ACHN (cell line): ENCODE measurements at regions not wholly inside any gene's neighbourhood (a gene's known extent, or its start where the extent isn't known, plus 50 kb on each side); places are given as distances from the start of the nearest gene placed in this dataset.

ENCODE experiments used
- DNase-seq: peaks from one replicate; pipeline ENCODE4 v3.0.0-alpha.2; 2015
- in situ Hi-C: cut with HindIII; loops from 2 replicates; pipeline ENCODE4 v1.10.0; 2017; ENCODE audit warnings: low sequenced_read_pairs, low pct_ligation_motif_present, low pct_unique_long_range_greater_than_20kb

DNA sequence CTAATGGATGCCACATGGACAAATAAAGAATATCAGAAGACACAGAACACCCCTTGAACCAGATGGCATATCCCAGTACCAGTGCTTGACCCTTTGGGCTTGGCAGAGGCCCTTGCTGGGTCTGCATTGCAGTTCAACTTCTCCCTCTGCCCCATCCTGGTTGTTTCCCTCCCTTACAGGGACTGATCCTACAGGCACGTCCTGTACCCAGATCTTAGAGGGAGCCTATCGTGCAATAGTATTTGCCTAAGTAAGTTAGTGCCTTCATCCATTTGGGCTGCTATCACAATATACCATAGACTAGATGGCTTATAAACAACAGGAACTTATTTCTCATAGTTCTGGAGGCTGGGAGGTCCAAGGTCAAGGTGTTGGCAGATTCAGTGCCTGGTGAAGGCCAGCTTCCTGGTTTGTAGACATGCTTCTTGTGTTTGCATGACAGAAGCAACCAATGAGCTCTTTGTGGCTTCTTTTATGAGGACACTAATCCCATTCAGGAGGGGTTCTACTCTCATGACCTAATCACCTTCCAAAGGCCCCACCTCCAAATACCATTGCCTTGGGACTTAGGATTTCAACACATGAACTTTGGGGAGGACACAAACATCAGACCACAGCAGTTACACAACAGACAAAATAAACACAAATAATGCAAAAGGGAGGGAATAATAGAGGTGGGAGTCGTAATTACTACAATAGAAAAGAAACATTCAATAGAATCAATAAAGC, 146.5 kb upstream of the MSX1 start:
- DNase-seq, result no peak
- in situ Hi-C loops, result no loop called here

DNA sequence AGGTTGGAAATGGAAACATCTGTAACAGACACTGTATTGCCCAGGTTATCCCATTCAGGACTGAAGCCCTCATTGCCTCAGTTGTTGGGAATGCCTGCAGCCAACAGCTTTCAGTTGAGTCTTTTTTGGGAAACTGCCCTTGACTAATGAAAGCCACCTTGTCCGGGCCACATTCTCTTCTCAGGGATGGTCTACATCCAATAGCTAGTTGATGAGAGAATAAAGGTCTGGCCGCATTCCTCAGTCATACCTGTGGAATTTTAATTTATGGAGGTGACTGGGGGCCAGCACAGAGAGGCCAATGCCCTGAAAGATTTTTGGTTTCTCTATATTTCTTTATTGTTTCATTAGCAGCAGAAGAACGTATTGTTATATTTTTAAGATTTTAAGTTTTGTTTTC, 147.6 kb upstream of the MSX1 start:
- DNase-seq, result no peak

GRCh38 chr4:4709736-4710135, 149.7 kb upstream of the MSX1 start:
- in situ Hi-C loops, result no loop called here
- no peak for DNase-seq

More for the DNA sequence above, 147.6 kb upstream of the MSX1 start:
- in situ Hi-C loops, result no loop called here

DNA sequence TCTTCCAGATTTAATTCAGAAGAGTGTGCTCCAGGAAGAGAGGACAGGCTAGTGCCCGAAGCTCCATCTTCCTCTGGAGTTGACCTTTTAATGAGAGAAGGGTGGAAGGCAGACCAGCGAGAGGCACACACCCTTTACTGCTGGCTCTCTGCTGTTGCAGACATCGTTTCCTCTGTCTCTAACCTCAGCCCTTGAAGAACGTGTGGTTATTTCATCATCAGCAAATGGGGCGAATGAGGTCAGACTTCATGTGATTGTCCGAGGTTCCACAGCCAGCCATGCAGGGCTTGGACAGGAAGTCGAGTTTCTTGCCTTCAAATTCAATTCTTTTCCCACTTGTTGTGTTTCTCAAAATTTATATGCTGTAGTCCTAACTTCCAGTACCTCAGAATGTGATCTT, 155.2 kb upstream of the MSX1 start:
- in situ Hi-C loops, result no loop called here
- no peak for DNase-seq

DNA sequence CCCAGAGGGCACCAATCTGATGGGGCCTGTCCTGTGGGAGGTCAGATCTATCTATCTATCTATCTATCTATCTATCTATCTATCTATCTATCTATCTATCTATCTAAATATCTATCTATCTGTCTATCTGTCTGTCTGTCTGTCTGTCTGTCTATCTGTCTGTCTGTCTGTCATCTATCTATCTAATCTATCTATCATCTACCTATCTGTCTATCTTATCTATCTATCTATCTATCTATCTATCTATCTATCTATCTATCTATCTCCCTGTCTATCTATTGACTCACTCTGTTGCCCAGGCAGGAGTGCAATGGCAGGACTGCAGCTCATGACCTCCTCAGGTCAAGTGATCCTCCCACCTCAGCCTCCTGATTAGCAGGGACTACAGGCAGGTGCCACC, 155.7 kb upstream of the STX18 start:
- DNase-seq, result no peak
- in situ Hi-C loops, result no loop called here

DNA sequence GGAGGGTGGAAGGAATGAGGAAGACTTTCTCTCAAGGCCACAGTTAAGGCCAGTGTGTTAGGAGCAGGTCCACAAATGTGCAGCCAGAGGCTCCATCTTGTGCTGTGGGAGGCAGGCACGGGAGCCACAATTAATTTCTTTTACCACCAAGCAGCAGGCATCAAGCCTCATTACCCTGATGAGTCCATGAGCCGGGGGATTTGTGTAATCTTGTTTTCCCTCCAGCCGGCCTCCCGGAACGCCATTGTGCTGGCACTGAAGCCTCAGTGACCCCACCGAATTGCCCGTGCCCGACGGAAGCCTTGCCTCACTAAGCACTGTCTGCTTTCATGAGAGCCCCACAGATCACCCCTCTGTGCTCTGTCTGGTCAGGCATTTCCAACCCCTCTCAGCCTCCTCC, 154.7 kb upstream of the STX18 start:
- no peak for DNase-seq
- in situ Hi-C loops, result no loop called here

GRCh38 chr4:4695497-4695896, 153.6 kb upstream of the STX18 start:
- in situ Hi-C loops, result no loop called here

GRCh38 chr4:4694827-4695226, 153.0 kb upstream of the STX18 start:
- no peak for DNase-seq
- in situ Hi-C loops, result no loop called here

More at GRCh38 chr4:4695497-4695896, 153.6 kb upstream of the STX18 start:
- no peak for DNase-seq

- in situ Hi-C loops, result no loop called here
- DNase-seq, result peak; percentile 6
Measured at GRCh38 chr4:4694296-4694772, 152.5 kb upstream of the STX18 start.

GRCh38 chr4:4693755-4694295, 152.0 kb upstream of the STX18 start:
- DNase-seq, result no peak
- in situ Hi-C loops, result no loop called here

GRCh38 chr4:4693258-4693657, 151.4 kb upstream of the STX18 start:
- in situ Hi-C loops, result no loop called here
- peak; percentile 26 for DNase-seq

DNA sequence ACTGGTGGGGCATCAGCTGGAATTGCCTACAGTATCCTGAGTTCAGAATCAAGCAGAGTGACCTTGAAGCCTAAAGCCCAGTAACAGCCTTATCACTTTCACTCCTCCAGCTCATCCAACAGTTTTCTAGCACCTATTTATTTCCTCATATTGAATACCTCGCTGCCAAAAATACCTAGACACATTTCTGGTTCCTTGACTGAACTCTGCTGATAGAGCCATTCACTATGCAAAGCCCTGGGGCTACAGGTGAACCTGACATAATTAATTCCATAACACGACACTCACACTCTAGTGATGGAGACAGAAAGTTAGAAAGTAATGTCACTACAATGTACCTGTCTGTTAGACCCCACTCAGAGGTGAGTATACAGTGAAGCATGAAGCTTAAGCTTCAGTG, 149.0 kb upstream of the STX18 start:
- in situ Hi-C loops, result no loop called here
- no peak for DNase-seq

DNA sequence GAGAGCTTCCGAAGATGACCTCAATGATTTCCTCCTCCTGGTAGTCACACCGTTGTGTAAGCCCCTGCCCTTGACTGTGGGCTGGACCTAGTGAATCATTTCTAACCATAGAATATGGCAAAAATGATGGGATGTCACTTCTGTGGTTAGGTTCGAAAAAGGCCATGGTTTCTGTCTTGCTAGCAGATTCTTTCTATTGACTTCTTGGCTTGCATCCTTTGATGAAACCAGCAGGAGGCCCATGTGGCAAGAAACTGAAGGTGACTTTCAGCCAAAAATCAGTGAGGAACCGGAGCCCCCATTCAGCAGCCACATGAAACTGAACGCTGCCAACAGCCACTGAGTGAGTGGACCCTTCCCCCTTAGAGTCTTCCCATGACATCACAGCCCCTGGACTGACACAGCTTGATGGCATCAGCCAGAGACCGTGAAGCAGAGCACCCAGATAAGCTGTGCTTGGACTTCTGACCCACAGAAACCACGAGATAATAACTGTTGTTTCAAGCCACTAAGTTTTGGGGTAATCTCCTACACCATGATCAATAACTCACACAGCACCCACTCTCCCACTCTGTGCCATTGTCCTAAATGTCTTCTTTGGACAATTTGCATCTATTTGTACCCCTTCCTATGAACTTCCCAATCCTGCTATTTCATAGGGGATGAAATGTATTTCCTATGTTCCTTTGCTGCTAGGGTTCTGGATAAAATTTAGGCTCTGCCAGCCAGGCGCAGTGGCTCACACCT, 148.0 kb upstream of the STX18 start:
- in situ Hi-C loops, result no loop called here
- no peak for DNase-seq

DNA sequence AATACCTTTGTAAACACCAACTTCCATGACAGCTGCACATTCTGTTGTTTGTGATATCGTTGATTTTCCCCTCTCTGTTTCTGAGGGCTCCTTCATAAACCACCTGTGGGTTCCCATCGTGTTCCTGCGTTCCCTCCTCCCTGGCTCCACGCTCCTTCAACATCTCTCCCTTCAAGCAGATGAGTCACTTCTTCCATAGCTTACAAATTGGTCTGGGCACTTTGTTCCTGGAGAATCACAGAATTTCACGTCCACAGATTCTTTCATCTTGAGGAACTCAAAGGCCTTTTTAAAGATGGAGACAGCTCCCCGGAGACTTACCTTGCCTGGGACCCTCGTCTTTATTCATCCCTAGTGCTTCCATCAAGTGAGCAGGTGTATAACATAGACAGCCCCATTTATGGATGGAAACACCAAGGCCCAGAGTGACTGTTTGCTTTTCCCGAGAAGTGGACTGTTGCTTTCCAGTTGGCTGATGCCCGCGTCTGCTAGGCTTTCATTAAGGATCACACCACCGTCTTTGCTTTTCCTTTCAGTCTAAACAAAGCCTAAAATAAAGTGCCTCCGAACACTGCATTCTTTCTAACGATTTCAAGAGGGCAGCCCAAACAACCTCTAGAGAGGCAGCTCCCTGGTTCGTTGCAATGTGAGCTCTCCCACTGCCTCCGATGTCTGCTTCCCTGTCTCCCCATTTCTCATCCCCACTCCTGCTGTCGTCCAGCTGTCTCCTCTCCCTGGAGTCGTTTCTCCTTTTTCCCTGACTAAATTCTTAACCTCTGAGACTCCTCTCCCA, 146.3 kb upstream of the STX18 start:
- in situ Hi-C loops, result no loop called here
- no peak for DNase-seq

GRCh38 chr4:4687100-4687499, 145.3 kb upstream of the STX18 start:
- in situ Hi-C loops, result no loop called here
- DNase-seq, result no peak

DNA sequence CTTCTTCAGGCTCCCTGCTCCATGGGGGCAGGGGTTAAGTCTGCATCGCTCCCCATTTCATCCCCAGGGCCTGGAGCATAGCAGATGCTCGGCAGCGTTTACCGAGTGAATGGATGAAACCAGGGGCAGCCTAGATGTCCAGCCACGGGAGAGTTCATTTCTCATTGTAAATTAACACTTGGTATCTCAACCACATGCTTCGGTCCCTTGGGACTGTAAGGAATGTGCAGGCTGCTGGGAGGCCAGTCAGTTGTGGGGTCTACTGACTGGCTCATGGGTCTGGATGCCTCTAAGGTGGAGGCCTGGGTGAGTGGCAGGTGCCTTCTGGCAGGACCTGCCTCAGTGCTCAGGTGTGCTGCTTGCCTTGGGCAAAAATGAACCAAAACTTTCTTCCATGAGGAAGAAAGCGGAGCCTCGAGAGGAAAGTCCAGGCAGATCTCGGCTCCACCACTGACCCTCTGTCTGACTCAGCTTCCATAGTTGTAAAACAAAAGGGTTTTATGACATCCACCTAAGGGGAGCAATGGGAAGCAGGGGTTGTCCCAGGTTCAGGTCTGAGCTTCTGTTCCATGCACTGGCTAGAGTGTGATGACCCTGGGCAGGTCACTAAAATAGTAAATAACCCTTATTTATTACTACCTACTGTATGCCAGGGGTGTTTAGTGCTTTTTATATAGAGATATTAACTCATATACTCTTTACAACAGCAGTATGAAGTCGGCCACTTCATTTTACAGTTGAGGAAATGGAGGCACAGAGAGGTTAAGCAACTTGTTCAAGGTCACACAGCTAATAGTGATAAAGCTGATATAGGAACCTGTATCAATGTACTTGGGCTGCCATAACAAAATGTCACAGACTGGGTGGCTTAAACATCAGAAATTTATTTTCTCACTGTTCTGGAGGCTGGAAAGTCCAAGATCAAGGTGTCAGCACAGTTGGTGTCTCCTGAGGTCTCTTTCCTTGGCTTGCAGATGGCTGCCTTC, 144.3 kb upstream of the STX18 start:
- in situ Hi-C loops, result no loop called here
- DNase-seq, result no peak

GRCh38 chr4:4681653-4682052, 139.8 kb upstream of the STX18 start:
- in situ Hi-C loops, result no loop called here
- no peak for DNase-seq

- in situ Hi-C loops, result no loop called here
- no peak for DNase-seq
Measured at GRCh38 chr4:4680758-4681157, 138.9 kb upstream of the STX18 start.
